WTC11 (cell line): ENCODE measurements at regions not wholly inside any gene's neighbourhood (a gene's known extent, or its start where the extent isn't known, plus 50 kb on each side); places are given as distances from the start of the nearest gene placed in this dataset.

Experiments
- ATAC-seq: fragments of 200-7000 bp; cut with Tn5 transposase; 2 replicates; pipeline ENCODE4 v1.10.0; 2021; ENCODE audit warnings: mild to moderate bottlenecking, moderate library complexity
- CTCF ChIA-PET: fragments of 300-600 bp; sonication (Branson Sonifier 250); formaldehyde crosslinking; loops from one replicate; lab custom pipeline; 2021; ENCODE audit warnings: antibody characterized with exemption; lab: Charles Lee
- POLR2A ChIA-PET: fragments of 350-600 bp; sonication (Branson Sonifier 250); formaldehyde crosslinking; loops from one replicate; lab custom pipeline; 2021; ENCODE audit warnings: antibody characterized with exemption; lab: Charles Lee
- DNase-seq: peaks from one replicate; pipeline ENCODE4 v3.0.0; 2021; ENCODE audit warnings: low spot score
- H3K27ac Mint-ChIP-seq: 2 replicates; pipeline ENCODE4 v1.8.0; 2021; ENCODE audit warnings: mixed read lengths
- H3K27me3 Mint-ChIP-seq: 2 replicates; pipeline ENCODE4 v1.8.0; 2021; ENCODE audit warnings: low read depth, mild to moderate bottlenecking, moderate library complexity, mixed read lengths
- H3K36me3 Mint-ChIP-seq: 2 replicates; pipeline ENCODE4 v1.8.0; 2021; ENCODE audit warnings: mixed read lengths
- H3K4me1 Mint-ChIP-seq: 2 replicates; pipeline ENCODE4 v1.8.0; 2022; ENCODE audit warnings: mixed read lengths
- H3K4me3 Mint-ChIP-seq: 2 replicates; pipeline ENCODE4 v1.8.0; 2021; ENCODE audit warnings: mild to moderate bottlenecking, moderate library complexity, mixed read lengths
- H3K9me3 Mint-ChIP-seq: 2 replicates; pipeline ENCODE4 v1.8.0; 2021; ENCODE audit warnings: mixed read lengths
- FOXK1 ChIP-seq: sonication (generic); formaldehyde crosslinking; IDR thresholded peaks from 2 replicates; pipeline ENCODE4 v1.8.0; 2022; ENCODE audit warnings: mild to moderate bottlenecking, moderate library complexity, missing genetic modification reagents
- GTF2I ChIP-seq: fragments of 250-450 bp; sonication (Bioruptor Pico); conservative IDR thresholded peaks from 2 replicates; pipeline ENCODE4 v1.4.0; 2021; ENCODE audit warnings: mild to moderate bottlenecking
- HMGA2 ChIP-seq: fragments of 250-450 bp; sonication (Bioruptor Pico); IDR thresholded peaks from 2 replicates; pipeline ENCODE4 v1.4.0; 2021; ENCODE audit warnings: mild to moderate bottlenecking, moderate library complexity
- IRF2 ChIP-seq: sonication (generic); formaldehyde crosslinking; IDR thresholded peaks from 2 replicates; pipeline ENCODE4 v1.8.0; 2022; ENCODE audit warnings: low read depth, missing genetic modification reagents, borderline replicate concordance
- NFE2L1 ChIP-seq: sonication (generic); formaldehyde crosslinking; IDR thresholded peaks from 2 replicates; pipeline ENCODE4 v1.8.1; 2023; ENCODE audit warnings: missing genetic modification reagents
- NFYB ChIP-seq: sonication (generic); formaldehyde crosslinking; conservative IDR thresholded peaks from 2 replicates; pipeline ENCODE4 v1.8.0; 2022; ENCODE audit warnings: low read depth, missing genetic modification reagents
- NR2C2 ChIP-seq: sonication (generic); formaldehyde crosslinking; IDR thresholded peaks from 2 replicates; pipeline ENCODE4 v1.8.0; 2022; ENCODE audit warnings: mild to moderate bottlenecking, missing genetic modification reagents
- SMAD3 ChIP-seq: sonication (generic); formaldehyde crosslinking; IDR thresholded peaks from 2 replicates; pipeline ENCODE4 v1.8.0; 2022; ENCODE audit warnings: missing genetic modification reagents, mild to moderate bottlenecking, borderline replicate concordance
- TCF7 ChIP-seq: sonication (generic); formaldehyde crosslinking; IDR thresholded peaks from 2 replicates; pipeline ENCODE4 v1.8.0; 2022; ENCODE audit warnings: mild to moderate bottlenecking, low read depth, missing genetic modification reagents, moderate library complexity
- ZNF121 ChIP-seq: sonication (generic); formaldehyde crosslinking; IDR thresholded peaks from 2 replicates; pipeline ENCODE4 v1.8.0; 2023; ENCODE audit warnings: missing genetic modification reagents
- ZNF219 ChIP-seq: sonication (generic); formaldehyde crosslinking; IDR thresholded peaks from 2 replicates; pipeline ENCODE4 v1.8.0; 2023; ENCODE audit warnings: missing genetic modification reagents, mild to moderate bottlenecking, borderline replicate concordance
- ZNF396 ChIP-seq: fragments of 250-450 bp; sonication (Bioruptor Pico); IDR thresholded peaks from 2 replicates; pipeline ENCODE4 v1.8.0; 2021; ENCODE audit warnings: mild to moderate bottlenecking, moderate library complexity, borderline replicate concordance
- TF ChIP-seq, protein P1 (sequence below): sonication (generic); formaldehyde crosslinking; IDR thresholded peaks from 2 replicates; pipeline ENCODE4 v1.8.1; 2023; ENCODE audit warnings: mild to moderate bottlenecking, missing genetic modification reagents
- TF ChIP-seq, protein P2 (sequence below): sonication (generic); formaldehyde crosslinking; IDR thresholded peaks from 2 replicates; pipeline ENCODE4 v1.8.0; 2022; ENCODE audit warnings: mild to moderate bottlenecking, missing genetic modification reagents
- TF ChIP-seq, protein P3 (sequence below): sonication (generic); formaldehyde crosslinking; IDR thresholded peaks from 2 replicates; pipeline ENCODE4 v1.8.0; 2022; ENCODE audit warnings: mild to moderate bottlenecking, missing genetic modification reagents
- TF ChIP-seq, protein P4 (sequence below): fragments of 250-450 bp; sonication (Bioruptor Pico); conservative IDR thresholded peaks from 2 replicates; pipeline ENCODE4 v1.9.0; 2021; ENCODE audit warnings: mild to moderate bottlenecking
- TF ChIP-seq, protein P5 (sequence below): sonication (generic); formaldehyde crosslinking; IDR thresholded peaks from 2 replicates; pipeline ENCODE4 v1.8.0; 2022; ENCODE audit warnings: missing genetic modification reagents
- TF ChIP-seq, protein P6 (sequence below): fragments of 250-450 bp; sonication (Bioruptor Pico); IDR thresholded peaks from 2 replicates; pipeline ENCODE4 v1.9.0; 2021; ENCODE audit warnings: mild to moderate bottlenecking, borderline replicate concordance
- TF ChIP-seq, protein P7 (sequence below): fragments of 250-450 bp; sonication (Bioruptor Pico); IDR thresholded peaks from 2 replicates; pipeline ENCODE4 v2.1.2; 2022; ENCODE audit warnings: mild to moderate bottlenecking, moderate library complexity

DNA sequence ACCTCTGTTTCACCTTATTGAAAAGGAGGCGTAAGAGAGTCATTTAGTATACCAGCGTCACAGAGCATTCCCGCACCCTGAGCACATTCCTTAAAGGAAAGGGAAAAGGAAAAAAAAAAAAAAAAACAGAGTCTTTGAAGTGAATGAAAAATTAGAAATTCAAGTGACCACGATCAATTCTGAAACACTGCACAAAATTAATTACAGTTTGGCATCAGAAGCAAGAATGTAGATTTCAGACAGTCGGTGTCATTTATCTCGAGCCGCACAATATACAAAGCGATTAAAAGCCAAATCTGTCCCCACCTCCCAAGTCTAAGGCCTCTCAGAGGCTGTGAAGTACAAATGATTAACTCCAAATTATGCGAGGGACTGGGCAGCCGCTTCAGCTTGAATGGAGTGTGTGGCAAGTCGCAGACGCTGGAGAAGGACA is 173.7 kb upstream of the ZNF507 start (continued):
- TF ChIP-seq, protein P1, sequence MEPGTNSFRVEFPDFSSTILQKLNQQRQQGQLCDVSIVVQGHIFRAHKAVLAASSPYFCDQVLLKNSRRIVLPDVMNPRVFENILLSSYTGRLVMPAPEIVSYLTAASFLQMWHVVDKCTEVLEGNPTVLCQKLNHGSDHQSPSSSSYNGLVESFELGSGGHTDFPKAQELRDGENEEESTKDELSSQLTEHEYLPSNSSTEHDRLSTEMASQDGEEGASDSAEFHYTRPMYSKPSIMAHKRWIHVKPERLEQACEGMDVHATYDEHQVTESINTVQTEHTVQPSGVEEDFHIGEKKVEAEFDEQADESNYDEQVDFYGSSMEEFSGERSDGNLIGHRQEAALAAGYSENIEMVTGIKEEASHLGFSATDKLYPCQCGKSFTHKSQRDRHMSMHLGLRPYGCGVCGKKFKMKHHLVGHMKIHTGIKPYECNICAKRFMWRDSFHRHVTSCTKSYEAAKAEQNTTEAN: no peak
- TF ChIP-seq, protein P2, sequence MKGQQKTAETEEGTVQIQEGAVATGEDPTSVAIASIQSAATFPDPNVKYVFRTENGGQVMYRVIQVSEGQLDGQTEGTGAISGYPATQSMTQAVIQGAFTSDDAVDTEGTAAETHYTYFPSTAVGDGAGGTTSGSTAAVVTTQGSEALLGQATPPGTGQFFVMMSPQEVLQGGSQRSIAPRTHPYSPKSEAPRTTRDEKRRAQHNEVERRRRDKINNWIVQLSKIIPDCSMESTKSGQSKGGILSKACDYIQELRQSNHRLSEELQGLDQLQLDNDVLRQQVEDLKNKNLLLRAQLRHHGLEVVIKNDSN (CRISPR knock-in tag): no peak
- TF ChIP-seq NFYB (CRISPR knock-in tag) (no peak), FOXK1 (CRISPR knock-in tag) (no peak), ZNF121 (CRISPR knock-in tag) (no peak), ZNF396 (CRISPR knock-in tag) (no peak), NR2C2 (no peak), TCF7 (no peak)
- TF ChIP-seq, protein P3, sequence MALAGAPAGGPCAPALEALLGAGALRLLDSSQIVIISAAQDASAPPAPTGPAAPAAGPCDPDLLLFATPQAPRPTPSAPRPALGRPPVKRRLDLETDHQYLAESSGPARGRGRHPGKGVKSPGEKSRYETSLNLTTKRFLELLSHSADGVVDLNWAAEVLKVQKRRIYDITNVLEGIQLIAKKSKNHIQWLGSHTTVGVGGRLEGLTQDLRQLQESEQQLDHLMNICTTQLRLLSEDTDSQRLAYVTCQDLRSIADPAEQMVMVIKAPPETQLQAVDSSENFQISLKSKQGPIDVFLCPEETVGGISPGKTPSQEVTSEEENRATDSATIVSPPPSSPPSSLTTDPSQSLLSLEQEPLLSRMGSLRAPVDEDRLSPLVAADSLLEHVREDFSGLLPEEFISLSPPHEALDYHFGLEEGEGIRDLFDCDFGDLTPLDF (CRISPR knock-in tag): no peak
- TF ChIP-seq, protein P4, sequence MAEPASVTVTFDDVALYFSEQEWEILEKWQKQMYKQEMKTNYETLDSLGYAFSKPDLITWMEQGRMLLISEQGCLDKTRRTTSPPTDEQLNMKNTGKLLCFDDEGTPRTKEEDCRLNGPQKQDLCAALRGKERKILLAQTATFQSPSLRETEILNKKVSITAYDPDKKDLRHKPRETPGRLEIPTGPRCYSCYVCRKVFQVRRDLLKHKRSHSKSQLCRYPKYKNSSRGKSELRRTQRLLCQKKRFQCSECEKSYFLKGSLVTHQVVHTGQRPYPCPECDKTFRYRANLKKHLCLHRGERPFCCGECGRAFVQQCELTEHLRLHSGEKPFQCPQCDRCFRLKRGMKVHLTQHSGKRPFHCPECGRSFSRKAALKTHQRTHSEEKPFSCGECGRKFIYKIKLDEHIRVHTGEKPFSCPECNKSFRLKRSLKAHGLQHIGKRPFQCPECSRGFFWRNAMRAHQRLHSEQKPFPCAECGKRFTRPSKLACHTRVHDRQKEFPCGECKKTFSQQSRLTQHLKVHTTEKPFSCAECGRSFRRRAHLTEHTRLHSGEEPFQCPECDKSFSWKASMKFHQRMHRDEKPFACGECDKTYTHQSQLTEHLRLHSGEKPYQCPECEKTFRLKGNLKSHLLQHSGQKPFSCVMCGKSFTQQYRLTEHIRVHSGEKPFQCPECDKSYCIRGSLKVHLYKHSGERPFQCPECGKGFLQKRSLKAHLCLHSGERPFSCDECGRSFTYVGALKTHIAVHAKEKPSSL (CRISPR knock-in tag): no peak
- TF ChIP-seq, all 79 proteins: peak for 0

DNA sequence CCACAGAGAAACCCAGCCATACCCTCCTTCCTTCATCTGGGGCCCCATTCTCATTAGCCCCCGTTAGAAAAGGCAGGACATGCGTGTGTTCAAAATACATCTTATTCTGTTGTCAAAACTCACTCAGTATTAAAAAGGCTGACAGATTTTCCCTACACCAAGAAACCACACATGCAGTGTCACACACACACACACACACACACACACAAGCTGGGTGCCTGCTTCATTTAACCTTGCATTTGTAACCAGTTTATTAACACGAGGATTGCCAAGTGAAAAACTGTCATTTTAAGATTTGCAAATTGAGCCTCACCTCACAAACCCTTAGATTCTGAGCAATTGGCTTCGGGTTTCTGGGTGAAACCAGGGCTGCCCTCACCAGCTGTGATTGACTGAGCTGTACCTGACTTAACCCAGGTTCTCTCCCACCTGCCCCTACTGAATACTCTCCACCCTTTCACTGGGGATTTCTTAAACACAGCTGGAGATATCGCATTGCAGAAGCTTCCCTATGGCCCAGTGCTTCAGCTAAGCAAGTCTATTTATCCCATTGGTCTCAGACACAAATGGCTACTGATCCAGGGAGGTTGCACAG is 172.7 kb upstream of the ZNF507 start:
- ChIA-PET POLR2A (no interaction called here), CTCF (no interaction called here)
- no peaks in the 10 kb centered on the region for H3K27me3 Mint-ChIP-seq
- H3K4me3 Mint-ChIP-seq: no peak overlapping the region
- no peaks in the 10 kb centered on the region for H3K9me3 Mint-ChIP-seq
- ATAC-seq (no peak), DNase-seq (no peak)
- H3K4me1 Mint-ChIP-seq: peaks cover 13% of the 10 kb centered on the region
- peak overlapping the region; percentile 37; the same call in 1 of the 2 replicates for H3K27ac Mint-ChIP-seq
- no peak for TF ChIP-seq HMGA2 (CRISPR knock-in tag)
- TF ChIP-seq, protein P5, sequence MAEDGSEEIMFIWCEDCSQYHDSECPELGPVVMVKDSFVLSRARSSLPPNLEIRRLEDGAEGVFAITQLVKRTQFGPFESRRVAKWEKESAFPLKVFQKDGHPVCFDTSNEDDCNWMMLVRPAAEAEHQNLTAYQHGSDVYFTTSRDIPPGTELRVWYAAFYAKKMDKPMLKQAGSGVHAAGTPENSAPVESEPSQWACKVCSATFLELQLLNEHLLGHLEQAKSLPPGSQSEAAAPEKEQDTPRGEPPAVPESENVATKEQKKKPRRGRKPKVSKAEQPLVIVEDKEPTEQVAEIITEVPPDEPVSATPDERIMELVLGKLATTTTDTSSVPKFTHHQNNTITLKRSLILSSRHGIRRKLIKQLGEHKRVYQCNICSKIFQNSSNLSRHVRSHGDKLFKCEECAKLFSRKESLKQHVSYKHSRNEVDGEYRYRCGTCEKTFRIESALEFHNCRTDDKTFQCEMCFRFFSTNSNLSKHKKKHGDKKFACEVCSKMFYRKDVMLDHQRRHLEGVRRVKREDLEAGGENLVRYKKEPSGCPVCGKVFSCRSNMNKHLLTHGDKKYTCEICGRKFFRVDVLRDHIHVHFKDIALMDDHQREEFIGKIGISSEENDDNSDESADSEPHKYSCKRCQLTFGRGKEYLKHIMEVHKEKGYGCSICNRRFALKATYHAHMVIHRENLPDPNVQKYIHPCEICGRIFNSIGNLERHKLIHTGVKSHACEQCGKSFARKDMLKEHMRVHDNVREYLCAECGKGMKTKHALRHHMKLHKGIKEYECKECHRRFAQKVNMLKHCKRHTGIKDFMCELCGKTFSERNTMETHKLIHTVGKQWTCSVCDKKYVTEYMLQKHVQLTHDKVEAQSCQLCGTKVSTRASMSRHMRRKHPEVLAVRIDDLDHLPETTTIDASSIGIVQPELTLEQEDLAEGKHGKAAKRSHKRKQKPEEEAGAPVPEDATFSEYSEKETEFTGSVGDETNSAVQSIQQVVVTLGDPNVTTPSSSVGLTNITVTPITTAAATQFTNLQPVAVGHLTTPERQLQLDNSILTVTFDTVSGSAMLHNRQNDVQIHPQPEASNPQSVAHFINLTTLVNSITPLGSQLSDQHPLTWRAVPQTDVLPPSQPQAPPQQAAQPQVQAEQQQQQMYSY: no peak
- TF ChIP-seq, protein P6, sequence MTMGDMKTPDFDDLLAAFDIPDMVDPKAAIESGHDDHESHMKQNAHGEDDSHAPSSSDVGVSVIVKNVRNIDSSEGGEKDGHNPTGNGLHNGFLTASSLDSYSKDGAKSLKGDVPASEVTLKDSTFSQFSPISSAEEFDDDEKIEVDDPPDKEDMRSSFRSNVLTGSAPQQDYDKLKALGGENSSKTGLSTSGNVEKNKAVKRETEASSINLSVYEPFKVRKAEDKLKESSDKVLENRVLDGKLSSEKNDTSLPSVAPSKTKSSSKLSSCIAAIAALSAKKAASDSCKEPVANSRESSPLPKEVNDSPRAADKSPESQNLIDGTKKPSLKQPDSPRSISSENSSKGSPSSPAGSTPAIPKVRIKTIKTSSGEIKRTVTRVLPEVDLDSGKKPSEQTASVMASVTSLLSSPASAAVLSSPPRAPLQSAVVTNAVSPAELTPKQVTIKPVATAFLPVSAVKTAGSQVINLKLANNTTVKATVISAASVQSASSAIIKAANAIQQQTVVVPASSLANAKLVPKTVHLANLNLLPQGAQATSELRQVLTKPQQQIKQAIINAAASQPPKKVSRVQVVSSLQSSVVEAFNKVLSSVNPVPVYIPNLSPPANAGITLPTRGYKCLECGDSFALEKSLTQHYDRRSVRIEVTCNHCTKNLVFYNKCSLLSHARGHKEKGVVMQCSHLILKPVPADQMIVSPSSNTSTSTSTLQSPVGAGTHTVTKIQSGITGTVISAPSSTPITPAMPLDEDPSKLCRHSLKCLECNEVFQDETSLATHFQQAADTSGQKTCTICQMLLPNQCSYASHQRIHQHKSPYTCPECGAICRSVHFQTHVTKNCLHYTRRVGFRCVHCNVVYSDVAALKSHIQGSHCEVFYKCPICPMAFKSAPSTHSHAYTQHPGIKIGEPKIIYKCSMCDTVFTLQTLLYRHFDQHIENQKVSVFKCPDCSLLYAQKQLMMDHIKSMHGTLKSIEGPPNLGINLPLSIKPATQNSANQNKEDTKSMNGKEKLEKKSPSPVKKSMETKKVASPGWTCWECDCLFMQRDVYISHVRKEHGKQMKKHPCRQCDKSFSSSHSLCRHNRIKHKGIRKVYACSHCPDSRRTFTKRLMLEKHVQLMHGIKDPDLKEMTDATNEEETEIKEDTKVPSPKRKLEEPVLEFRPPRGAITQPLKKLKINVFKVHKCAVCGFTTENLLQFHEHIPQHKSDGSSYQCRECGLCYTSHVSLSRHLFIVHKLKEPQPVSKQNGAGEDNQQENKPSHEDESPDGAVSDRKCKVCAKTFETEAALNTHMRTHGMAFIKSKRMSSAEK: no peak
- TF ChIP-seq ZNF219 (CRISPR knock-in tag): no peak
- TF ChIP-seq ZNF396 (CRISPR knock-in tag): no peak
- no peak for TF ChIP-seq SMAD3 (CRISPR knock-in tag)
- TF ChIP-seq IRF2 (CRISPR knock-in tag): no peak
- TF ChIP-seq GTF2I (CRISPR knock-in tag): no peak
- TF ChIP-seq NFE2L1 (CRISPR knock-in tag): no peak
- TF ChIP-seq NFYB (CRISPR knock-in tag): no peak
- TF ChIP-seq, protein P7, sequence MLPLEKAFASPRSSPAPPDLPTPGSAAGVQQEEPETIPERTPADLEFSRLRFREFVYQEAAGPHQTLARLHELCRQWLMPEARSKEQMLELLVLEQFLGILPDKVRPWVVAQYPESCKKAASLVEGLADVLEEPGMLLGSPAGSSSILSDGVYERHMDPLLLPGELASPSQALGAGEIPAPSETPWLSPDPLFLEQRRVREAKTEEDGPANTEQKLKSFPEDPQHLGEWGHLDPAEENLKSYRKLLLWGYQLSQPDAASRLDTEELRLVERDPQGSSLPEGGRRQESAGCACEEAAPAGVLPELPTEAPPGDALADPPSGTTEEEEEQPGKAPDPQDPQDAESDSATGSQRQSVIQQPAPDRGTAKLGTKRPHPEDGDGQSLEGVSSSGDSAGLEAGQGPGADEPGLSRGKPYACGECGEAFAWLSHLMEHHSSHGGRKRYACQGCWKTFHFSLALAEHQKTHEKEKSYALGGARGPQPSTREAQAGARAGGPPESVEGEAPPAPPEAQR (CRISPR knock-in tag): no peak
- H3K36me3 Mint-ChIP-seq: no peaks in the 10 kb centered on the region
